Fibroblast of pulmonary artery (primary cell): ENCODE measurements at regions not wholly inside any gene's neighbourhood (a gene's known extent, or its start where the extent isn't known, plus 50 kb on each side); places are given as distances from the start of the nearest gene placed in this dataset.
"Not testable (repeated sequence)": the region's sequence is repeated elsewhere in the genome, so short reads cannot be mapped to it uniquely, and the experiment has no call there.

Source experiments
- DNase-seq: peaks from one replicate; pipeline ENCODE4 v3.0.0-alpha.2; 2010; ENCODE audit warnings: low read depth
- H3K4me3 ChIP-seq: replicated peaks from 2 replicates; pipeline ENCODE4 v1.5.1; 2011; ENCODE audit warnings: low read depth, mild to moderate bottlenecking, control low read depth, low read length, moderate library complexity
- CTCF ChIP-seq: IDR thresholded peaks from 2 replicates; pipeline ENCODE4 v1.5.1; 2011; ENCODE audit warnings: mild to moderate bottlenecking, control low read depth, low read length, inconsistent platforms; ENCODE audit errors: missing control alignments

- no peak for DNase-seq
- TF ChIP-seq CTCF, result no peak
- H3K4me3 ChIP-seq, result no peak overlapping the region
Observed at GRCh38 chr19:32066056-32066455, 279.4 kb upstream of the ZNF507 start.

- TF ChIP-seq CTCF, result no peak
- H3K4me3 ChIP-seq, result no peak overlapping the region
- no peak for DNase-seq
Observed at GRCh38 chr19:32067685-32068084, 277.7 kb upstream of the ZNF507 start.

GRCh38 chr19:32068793-32069192 is 276.6 kb upstream of the ZNF507 start:
- H3K4me3 ChIP-seq, result no peak overlapping the region

GRCh38 chr19:32070101-32070500 is 275.3 kb upstream of the ZNF507 start:
- H3K4me3 ChIP-seq, result no peak overlapping the region
- DNase-seq, result no peak
- TF ChIP-seq CTCF, result no peak

More at GRCh38 chr19:32068793-32069192, 276.6 kb upstream of the ZNF507 start:
- DNase-seq, result no peak
- TF ChIP-seq CTCF, result no peak

GRCh38 chr19:32082028-32082427 is 263.4 kb upstream of the ZNF507 start:
- no peak overlapping the region for H3K4me3 ChIP-seq
- DNase-seq, result no peak
- TF ChIP-seq CTCF, result no peak

GRCh38 chr19:32084756-32085363 is 260.6 kb upstream of the ZNF507 start:
- H3K4me3 ChIP-seq, DNase-seq: not testable (repeated sequence)

- TF ChIP-seq CTCF, result no peak
- H3K4me3 ChIP-seq, result no peak overlapping the region
- no peak for DNase-seq
Observed at GRCh38 chr19:32091241-32091640, 254.2 kb upstream of the ZNF507 start.
